Neural cell (in vitro differentiated cells): ENCODE measurements at regions not wholly inside any gene's neighbourhood (a gene's known extent, or its start where the extent isn't known, plus 50 kb on each side); places are given as distances from the start of the nearest gene placed in this dataset.

Experiments used
- CTCF ChIP-seq: fragments of 450-650 bp; IDR thresholded peaks from 2 replicates; pipeline ENCODE4 v1.5.1; 2014; ENCODE audit warnings: antibody characterized with exemption, mild to moderate bottlenecking, moderate library complexity; ENCODE audit not compliant: poor library complexity, severe bottlenecking
- EP300 ChIP-seq: fragments of 450-650 bp; conservative IDR thresholded peaks from 2 replicates; pipeline ENCODE4 v1.6.1; 2014; ENCODE audit warnings: antibody characterized with exemption, mild to moderate bottlenecking, moderate library complexity; ENCODE audit not compliant: poor library complexity, severe bottlenecking
- POLR2AphosphoS5 ChIP-seq: IDR thresholded peaks from 2 replicates; pipeline ENCODE4 v1.6.1; 2012
- REST ChIP-seq: IDR thresholded peaks from 2 replicates; pipeline ENCODE4 v1.6.1; 2012; ENCODE audit warnings: borderline replicate concordance
- TAF1 ChIP-seq: IDR thresholded peaks from 2 replicates; pipeline ENCODE4 v1.6.1; 2012; ENCODE audit warnings: low read depth

- no peak for TF ChIP-seq CTCF
- TF ChIP-seq REST, result no peak
- TF ChIP-seq EP300, result no peak
- no peak for TF ChIP-seq TAF1
- TF ChIP-seq POLR2AphosphoS5, result no peak
Measured at GRCh38 chr2:83143946-83144345, 1315.1 kb downstream of the SUCLG1 start.
